ENCODE measurements at regions not wholly inside any gene's neighbourhood (a gene's known extent, or its start where the extent isn't known, plus 50 kb on each side); places are given as distances from the start of the nearest gene placed in this dataset.

DNA sequence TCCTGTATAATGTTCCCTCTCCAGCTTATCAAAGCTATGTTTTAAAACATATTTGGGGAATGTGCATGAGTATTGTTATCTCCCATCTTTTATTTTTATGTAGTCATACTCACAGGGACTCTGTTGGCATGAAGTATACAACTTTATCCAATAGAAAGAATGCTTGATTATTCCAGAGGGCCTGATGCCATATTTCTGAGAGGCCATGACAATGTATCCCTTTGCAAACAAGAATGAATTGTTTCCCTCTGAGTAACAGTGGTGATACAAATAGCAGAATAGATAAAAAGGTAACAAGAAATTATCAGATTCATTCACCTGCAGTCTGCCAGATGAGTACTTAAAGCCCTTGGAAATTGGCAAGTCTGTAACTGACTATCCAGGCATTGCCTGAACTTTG, 125.9 kb downstream of the PLK2 start:
- no peak for DNase-seq (ENCODE audit: extremely low spot score)
- ChIA-PET POLR2A (no interaction called here), CTCF (interaction anchor here (0.6 kb wide), 1 partner anchor 34 kb away, joined by 4 read pairs; no protein-coding TSS in a partner anchor)
- TF ChIP-seq FOXM1 (IDR thresholded peaks at IDR 0.05; ENCODE audit: borderline replicate concordance) = no peak
- TF ChIP-seq HDGF (IDR thresholded peaks at IDR 0.05; ENCODE audit: borderline replicate concordance) = no peak
- no peak for TF ChIP-seq L3MBTL2 (conservative IDR thresholded peaks at IDR 0.05)
- TF ChIP-seq SUZ12 (IDR thresholded peaks at IDR 0.05) = no peak
- TF ChIP-seq FOXK2 (IDR thresholded peaks at IDR 0.05) = no peak
- no peak for TF ChIP-seq FOXA1 (IDR thresholded peaks at IDR 0.05)
- no peak for TF ChIP-seq TARDBP (IDR thresholded peaks at IDR 0.05)
- TF ChIP-seq BHLHE40 (IDR thresholded peaks at IDR 0.05; ENCODE audit: borderline replicate concordance) = no peak
- TF ChIP-seq LEF1 (IDR thresholded peaks at IDR 0.05; ENCODE audit: borderline replicate concordance) = no peak
- TF ChIP-seq, protein P1, sequence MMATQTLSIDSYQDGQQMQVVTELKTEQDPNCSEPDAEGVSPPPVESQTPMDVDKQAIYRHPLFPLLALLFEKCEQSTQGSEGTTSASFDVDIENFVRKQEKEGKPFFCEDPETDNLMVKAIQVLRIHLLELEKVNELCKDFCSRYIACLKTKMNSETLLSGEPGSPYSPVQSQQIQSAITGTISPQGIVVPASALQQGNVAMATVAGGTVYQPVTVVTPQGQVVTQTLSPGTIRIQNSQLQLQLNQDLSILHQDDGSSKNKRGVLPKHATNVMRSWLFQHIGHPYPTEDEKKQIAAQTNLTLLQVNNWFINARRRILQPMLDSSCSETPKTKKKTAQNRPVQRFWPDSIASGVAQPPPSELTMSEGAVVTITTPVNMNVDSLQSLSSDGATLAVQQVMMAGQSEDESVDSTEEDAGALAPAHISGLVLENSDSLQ (IDR thresholded peaks at IDR 0.05) = no peak
- TF ChIP-seq CTBP1 (IDR thresholded peaks at IDR 0.05; ENCODE audit: borderline replicate concordance) = no peak
- TF ChIP-seq ARNT (IDR thresholded peaks at IDR 0.05) = no peak
- TF ChIP-seq SP1 (IDR thresholded peaks at IDR 0.05) = no peak
- no peak for TF ChIP-seq ZNF384 (IDR thresholded peaks at IDR 0.05)
- no peak for TF ChIP-seq NFRKB (IDR thresholded peaks at IDR 0.05)
- TF ChIP-seq ELF4 (IDR thresholded peaks at IDR 0.05) = no peak

DNA sequence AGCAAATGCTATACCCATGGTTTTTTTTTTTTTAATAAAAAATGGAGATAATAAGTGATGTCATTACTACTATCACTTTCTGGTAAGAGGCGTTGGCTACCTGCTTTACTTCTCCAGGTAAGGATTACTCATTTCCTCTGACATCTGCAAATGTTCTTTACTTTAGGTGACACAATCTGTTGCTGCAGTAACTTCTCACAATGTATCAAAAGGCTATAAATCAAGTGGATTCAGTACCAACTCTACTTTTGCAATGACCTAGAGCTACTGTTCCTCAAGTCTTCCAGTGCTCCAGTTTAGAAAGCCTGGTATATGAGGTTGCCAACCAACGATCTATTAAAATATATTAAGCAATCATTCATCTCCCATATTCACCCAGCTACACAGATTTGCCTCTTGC, 129.1 kb downstream of the PLK2 start:
- TF ChIP-seq CTBP1 (IDR thresholded peaks at IDR 0.05; ENCODE audit: borderline replicate concordance) (no peak), FOXM1 (IDR thresholded peaks at IDR 0.05; ENCODE audit: borderline replicate concordance) (no peak), HDGF (IDR thresholded peaks at IDR 0.05; ENCODE audit: borderline replicate concordance) (no peak), NFRKB (IDR thresholded peaks at IDR 0.05) (no peak), BHLHE40 (IDR thresholded peaks at IDR 0.05; ENCODE audit: borderline replicate concordance) (no peak), ZNF384 (IDR thresholded peaks at IDR 0.05) (no peak), ARNT (IDR thresholded peaks at IDR 0.05) (no peak), LEF1 (IDR thresholded peaks at IDR 0.05; ENCODE audit: borderline replicate concordance) (no peak), L3MBTL2 (conservative IDR thresholded peaks at IDR 0.05) (no peak), SP1 (IDR thresholded peaks at IDR 0.05) (no peak), TARDBP (IDR thresholded peaks at IDR 0.05) (no peak), ELF4 (IDR thresholded peaks at IDR 0.05) (no peak), FOXA1 (IDR thresholded peaks at IDR 0.05) (no peak), SUZ12 (IDR thresholded peaks at IDR 0.05) (no peak), FOXK2 (IDR thresholded peaks at IDR 0.05) (no peak)
- TF ChIP-seq, protein P1 (IDR thresholded peaks at IDR 0.05) = no peak
- ChIA-PET CTCF (no interaction called here), POLR2A (no interaction called here)
- no peak for DNase-seq (ENCODE audit: extremely low spot score)

DNA sequence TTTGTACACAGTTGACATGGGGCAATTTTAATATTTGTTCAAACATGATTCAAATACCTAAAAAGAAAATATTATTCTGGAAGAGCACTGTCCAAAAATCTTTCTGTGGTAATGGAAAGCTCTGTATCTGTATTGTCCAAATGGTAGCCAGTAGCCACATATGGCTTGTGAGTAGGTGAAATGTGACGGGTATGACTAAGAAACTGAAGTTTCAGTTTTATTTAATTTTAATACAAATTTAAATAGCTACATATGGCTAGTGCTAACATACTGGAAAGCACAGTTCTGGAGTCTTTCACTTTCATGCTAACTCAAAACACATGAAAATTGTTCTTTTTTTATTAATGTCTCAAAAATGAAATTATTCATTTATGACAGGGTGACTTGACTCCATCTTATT, 132.6 kb downstream of the PLK2 start:
- no peak for DNase-seq (ENCODE audit: extremely low spot score)
- ChIA-PET CTCF (no interaction called here), POLR2A (no interaction called here)
- TF ChIP-seq ARNT (IDR thresholded peaks at IDR 0.05) = no peak
- TF ChIP-seq TARDBP (IDR thresholded peaks at IDR 0.05) = no peak
- TF ChIP-seq HDGF (IDR thresholded peaks at IDR 0.05; ENCODE audit: borderline replicate concordance) = no peak
- no peak for TF ChIP-seq SUZ12 (IDR thresholded peaks at IDR 0.05)
- TF ChIP-seq ZNF384 (IDR thresholded peaks at IDR 0.05) = no peak
- no peak for TF ChIP-seq FOXK2 (IDR thresholded peaks at IDR 0.05)
- TF ChIP-seq FOXA1 (IDR thresholded peaks at IDR 0.05) = no peak
- no peak for TF ChIP-seq NFRKB (IDR thresholded peaks at IDR 0.05)

DNA sequence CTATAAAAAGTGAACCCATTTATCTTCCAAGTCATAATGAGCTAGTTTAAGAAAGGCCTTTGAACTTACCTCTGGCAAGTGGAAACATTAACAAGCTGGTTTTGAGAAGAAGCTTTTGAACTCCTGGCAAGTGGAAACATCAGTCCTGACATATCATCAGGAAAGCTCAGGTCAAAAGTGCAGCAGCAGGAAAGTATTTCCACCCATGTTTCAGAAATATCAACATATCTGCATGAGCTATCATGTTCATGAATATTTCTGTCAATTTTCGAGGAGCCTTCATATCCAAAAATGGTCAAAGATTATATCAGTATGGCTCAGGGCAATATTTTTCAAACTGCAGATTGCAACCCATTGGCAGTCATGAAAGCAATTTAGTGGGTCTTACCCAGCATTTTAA, 133.9 kb downstream of the PLK2 start:
- TF ChIP-seq SP1 (IDR thresholded peaks at IDR 0.05) (no peak), LEF1 (IDR thresholded peaks at IDR 0.05; ENCODE audit: borderline replicate concordance) (no peak), TARDBP (IDR thresholded peaks at IDR 0.05) (no peak)
- ChIA-PET CTCF (no interaction called here), POLR2A (no interaction called here)
- DNase-seq (ENCODE audit: extremely low spot score) = no peak

DNA sequence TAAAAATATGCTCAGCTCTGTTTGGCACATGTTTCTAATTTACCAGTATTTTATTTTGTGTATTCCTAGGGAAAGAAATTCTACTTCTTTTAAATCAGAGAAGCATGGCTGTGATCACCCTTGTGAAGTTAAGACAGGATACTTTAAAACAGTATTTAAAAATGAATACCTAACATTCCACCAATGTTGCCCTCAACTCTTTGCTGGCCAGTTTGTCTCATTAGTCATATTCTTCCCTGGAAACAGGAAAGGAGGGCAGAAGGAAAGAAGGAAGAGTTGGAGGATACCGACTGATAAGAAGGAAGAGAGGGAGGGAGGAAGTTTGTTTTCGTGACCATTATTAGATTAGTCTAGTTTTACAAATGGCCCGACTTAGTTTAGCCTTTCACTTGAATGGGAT, 137.4 kb downstream of the PLK2 start:
- CTCF ChIA-PET = no interaction called here
- no peak for TF ChIP-seq FOXK2 (IDR thresholded peaks at IDR 0.05)
- no peak for TF ChIP-seq L3MBTL2 (conservative IDR thresholded peaks at IDR 0.05)
- no peak for TF ChIP-seq ELF4 (IDR thresholded peaks at IDR 0.05)
- no peak for TF ChIP-seq NFRKB (IDR thresholded peaks at IDR 0.05)
- TF ChIP-seq FOXA1 (IDR thresholded peaks at IDR 0.05) = no peak
- no peak for TF ChIP-seq SP1 (IDR thresholded peaks at IDR 0.05)
- TF ChIP-seq, protein P1 (IDR thresholded peaks at IDR 0.05) = no peak
- no peak for TF ChIP-seq ZNF384 (IDR thresholded peaks at IDR 0.05)
- no peak for TF ChIP-seq TARDBP (IDR thresholded peaks at IDR 0.05)
- no peak for TF ChIP-seq HDGF (IDR thresholded peaks at IDR 0.05; ENCODE audit: borderline replicate concordance)
- no peak for TF ChIP-seq FOXM1 (IDR thresholded peaks at IDR 0.05; ENCODE audit: borderline replicate concordance)
- POLR2A ChIA-PET = no interaction called here
- DNase-seq (ENCODE audit: extremely low spot score) = no peak

DNA sequence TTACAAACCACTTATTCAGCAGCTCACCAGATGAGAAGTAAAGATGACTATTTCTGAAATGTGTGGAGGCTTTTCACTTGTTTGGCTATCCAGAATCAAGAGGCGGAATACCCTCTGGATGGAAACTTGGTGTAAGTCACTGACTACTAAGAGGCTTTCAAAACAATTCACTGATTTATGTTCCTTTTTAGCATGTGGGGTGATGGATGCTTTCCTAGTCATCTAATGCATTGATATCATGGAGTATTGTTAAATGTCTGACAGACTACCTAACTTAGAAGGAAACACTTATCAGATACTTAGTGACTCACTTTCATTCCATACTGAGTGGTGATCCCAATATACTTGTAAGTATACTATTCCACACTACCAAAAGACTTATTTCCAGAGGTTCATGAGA, 141.4 kb downstream of the PLK2 start:
- DNase-seq (ENCODE audit: extremely low spot score) = no peak
- CTCF ChIA-PET = no interaction called here
- TF ChIP-seq SUZ12 (IDR thresholded peaks at IDR 0.05) (no peak), ZNF384 (IDR thresholded peaks at IDR 0.05) (no peak), HDGF (IDR thresholded peaks at IDR 0.05; ENCODE audit: borderline replicate concordance) (no peak), LEF1 (IDR thresholded peaks at IDR 0.05; ENCODE audit: borderline replicate concordance) (no peak), ELF4 (IDR thresholded peaks at IDR 0.05) (no peak), CTBP1 (IDR thresholded peaks at IDR 0.05; ENCODE audit: borderline replicate concordance) (no peak), BHLHE40 (IDR thresholded peaks at IDR 0.05; ENCODE audit: borderline replicate concordance) (no peak), FOXA1 (IDR thresholded peaks at IDR 0.05) (no peak), FOXK2 (IDR thresholded peaks at IDR 0.05) (no peak), FOXM1 (IDR thresholded peaks at IDR 0.05; ENCODE audit: borderline replicate concordance) (no peak), L3MBTL2 (conservative IDR thresholded peaks at IDR 0.05) (no peak)
- TF ChIP-seq, protein P1 (IDR thresholded peaks at IDR 0.05) = no peak
- POLR2A ChIA-PET = interaction anchor here (0.7 kb wide), 1 partner anchor 912 kb away, joined by 3 read pairs; no protein-coding TSS in a partner anchor
